HFF-Myc (cell line): ENCODE measurements at regions not wholly inside any gene's neighbourhood (a gene's known extent, or its start where the extent isn't known, plus 50 kb on each side); places are given as distances from the start of the nearest gene placed in this dataset.

Source experiments
- DNase-seq: peaks from one replicate; pipeline ENCODE4 v3.0.0-alpha.2; 2011; ENCODE audit warnings: low read depth; ENCODE audit errors: extremely low read depth
- H3K4me3 ChIP-seq: replicated peaks from 2 replicates; pipeline ENCODE4 v1.5.1; 2011; ENCODE audit warnings: low read depth, mild to moderate bottlenecking, control low read depth, low read length
- TF ChIP-seq, protein P1 (sequence below): IDR thresholded peaks from 2 replicates; pipeline ENCODE4 v1.5.1; 2012; ENCODE audit warnings: mild to moderate bottlenecking, low read depth, low read length, control low read depth; ENCODE audit errors: missing control alignments

DNA sequence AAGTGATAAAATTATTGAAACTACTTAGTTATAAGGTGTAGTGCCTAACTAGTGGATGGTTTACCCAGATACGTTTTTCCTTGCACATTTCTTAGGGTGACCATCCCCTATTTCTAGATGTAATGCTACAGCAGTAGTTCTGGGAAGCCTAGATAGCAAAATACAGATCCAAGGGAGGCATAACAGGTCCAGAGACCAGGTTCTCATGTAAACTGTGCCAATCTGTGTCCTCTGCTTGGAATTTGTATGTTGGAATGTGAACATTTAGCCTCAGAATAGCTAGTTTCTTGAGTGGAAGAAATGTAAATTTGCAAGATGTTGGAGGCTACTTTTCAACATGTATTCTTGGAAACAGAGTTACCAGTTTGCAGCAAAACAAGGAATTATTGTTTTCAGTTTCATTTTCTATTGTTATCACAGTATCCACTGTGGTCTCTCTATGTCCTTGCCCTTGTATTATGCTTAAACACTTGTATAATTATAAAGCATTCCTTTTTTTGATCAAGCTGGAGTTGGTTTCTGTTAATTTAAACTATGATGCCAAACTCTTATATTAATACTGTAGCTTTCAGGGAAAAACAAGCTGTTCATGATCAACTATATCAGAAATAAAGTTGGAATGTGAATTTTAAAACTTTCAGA lies 102.0 kb upstream of the BRINP3 start:
- DNase-seq, result no peak
- TF ChIP-seq, protein P1, sequence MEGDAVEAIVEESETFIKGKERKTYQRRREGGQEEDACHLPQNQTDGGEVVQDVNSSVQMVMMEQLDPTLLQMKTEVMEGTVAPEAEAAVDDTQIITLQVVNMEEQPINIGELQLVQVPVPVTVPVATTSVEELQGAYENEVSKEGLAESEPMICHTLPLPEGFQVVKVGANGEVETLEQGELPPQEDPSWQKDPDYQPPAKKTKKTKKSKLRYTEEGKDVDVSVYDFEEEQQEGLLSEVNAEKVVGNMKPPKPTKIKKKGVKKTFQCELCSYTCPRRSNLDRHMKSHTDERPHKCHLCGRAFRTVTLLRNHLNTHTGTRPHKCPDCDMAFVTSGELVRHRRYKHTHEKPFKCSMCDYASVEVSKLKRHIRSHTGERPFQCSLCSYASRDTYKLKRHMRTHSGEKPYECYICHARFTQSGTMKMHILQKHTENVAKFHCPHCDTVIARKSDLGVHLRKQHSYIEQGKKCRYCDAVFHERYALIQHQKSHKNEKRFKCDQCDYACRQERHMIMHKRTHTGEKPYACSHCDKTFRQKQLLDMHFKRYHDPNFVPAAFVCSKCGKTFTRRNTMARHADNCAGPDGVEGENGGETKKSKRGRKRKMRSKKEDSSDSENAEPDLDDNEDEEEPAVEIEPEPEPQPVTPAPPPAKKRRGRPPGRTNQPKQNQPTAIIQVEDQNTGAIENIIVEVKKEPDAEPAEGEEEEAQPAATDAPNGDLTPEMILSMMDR, result no peak
- H3K4me3 ChIP-seq, result no peak overlapping the region

DNA sequence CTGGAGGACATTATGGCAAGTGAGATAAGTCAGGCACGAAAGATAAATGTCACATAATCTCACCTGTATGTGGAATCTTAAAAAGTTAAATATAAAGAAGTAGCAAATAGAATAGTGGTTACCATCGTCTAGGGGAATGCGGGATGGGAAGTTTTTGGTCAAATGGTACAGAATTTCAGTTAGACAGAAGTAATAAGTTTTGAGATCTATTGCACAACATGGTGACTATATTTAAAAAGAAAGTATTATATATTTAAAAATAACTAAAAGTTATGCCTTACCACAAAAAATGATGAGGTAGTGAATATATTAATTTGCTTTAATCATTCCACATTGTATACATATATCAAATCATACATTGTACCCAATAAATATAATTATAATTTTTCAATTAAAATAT lies 106.2 kb upstream of the BRINP3 start:
- DNase-seq, result no peak
- TF ChIP-seq, protein P1, result no peak
- no peak overlapping the region for H3K4me3 ChIP-seq

DNA sequence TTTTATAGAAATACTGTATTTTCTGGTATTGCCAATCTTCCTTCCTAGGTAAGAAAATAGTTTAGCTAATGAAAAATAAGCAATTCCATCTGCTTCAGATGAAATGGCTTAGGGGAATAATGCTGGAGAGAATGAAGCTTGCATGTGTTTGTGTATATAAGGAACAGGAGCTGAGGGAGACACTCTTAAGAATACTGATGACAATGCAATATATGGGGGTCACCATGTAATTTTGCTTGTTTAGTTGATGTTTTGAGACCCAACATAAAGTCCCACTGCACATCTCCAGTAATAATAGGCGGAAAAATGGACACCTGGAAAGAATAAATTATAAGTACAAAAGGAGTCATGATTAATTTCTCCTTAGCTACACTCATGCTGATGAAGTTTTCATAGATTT lies 110.8 kb upstream of the BRINP3 start:
- no peak for DNase-seq
- TF ChIP-seq, protein P1, result no peak
- no peak overlapping the region for H3K4me3 ChIP-seq

DNA sequence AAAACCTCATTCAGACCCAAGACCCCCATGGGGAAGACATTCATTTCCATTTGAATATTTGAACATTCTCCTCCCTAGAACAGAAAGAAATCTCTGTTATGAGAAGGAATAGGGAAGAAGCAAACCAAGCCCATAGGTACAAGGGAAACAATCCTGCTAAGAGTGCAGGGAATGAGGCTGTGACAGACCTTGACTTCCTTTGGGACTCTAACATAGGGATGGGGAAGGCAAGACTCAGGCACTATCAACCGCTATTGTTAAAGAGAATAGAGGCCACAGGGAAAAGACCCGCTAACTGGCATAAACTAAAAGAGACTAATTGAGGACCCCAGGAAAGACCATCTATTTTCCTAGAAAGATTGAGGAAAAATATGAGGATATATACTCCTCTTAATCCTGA lies 117.8 kb upstream of the BRINP3 start:
- TF ChIP-seq, protein P1, result no peak
- no peak for DNase-seq
- no peak overlapping the region for H3K4me3 ChIP-seq

DNA sequence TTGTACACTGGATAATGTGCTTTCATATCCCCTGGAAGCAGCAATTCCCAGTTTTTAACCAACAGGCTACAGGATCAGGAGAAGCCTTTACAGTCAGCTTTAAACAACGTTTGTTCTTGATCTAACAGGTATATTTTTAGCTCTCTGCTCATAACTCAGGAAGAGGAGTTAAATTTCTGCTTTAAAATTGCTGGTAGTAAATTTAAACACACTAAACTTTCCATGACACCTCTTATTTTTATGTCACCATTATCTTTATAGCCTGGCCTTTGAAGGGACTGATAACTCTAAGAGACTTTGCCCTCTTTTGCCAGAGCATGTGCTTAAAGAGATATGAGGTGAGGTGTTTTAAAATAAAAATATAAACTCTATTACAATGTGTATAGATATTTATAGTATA lies 119.6 kb upstream of the BRINP3 start:
- no peak for DNase-seq
- TF ChIP-seq, protein P1, result no peak
- H3K4me3 ChIP-seq, result no peak overlapping the region

DNA sequence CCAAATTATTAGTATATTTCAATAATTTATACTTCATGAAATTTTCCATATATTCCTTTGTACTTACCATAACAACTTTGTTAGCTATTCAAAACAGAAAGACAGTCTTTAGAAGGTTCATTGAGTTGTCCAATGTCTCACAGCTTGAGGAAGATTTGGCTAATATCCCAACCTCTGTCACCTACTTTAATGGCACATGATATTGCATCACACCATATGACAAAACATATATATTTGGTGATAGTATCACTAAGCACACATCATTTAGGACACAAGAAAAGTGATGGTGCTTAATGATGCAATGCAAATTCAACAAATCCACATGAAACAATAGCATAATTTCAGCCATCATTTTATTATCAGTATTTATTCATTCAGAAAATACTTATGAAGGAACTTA lies 122.0 kb upstream of the BRINP3 start:
- no peak for DNase-seq
- TF ChIP-seq, protein P1, result no peak
- no peak overlapping the region for H3K4me3 ChIP-seq

DNA sequence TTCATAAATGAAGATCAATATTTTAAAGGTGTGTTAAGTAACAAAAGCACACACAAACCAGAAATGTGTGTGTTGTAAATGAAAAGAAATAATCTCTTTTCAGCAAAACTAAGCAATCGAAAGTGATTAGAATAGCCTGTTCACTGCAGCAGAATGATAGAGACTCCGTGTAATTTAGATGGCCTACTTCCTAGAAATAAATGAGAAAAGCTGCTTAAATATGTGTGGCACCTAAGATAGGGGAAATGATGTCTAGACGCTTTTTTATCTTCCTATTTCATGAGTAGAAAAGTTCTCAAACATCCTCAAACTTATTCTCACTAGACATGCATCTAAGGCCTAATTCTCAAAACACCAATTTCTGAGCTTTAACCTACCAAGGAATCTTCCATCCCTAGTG lies 124.7 kb upstream of the BRINP3 start:
- DNase-seq, result no peak
- TF ChIP-seq, protein P1, result no peak
- no peak overlapping the region for H3K4me3 ChIP-seq
